ENCODE measurements at regions not wholly inside any gene's neighbourhood (a gene's known extent, or its start where the extent isn't known, plus 50 kb on each side); places are given as distances from the start of the nearest gene placed in this dataset.
"Not testable (repeated sequence)": the region's sequence is repeated elsewhere in the genome, so short reads cannot be mapped to it uniquely, and the experiment has no call there.

GRCh38 chr9:62864481-62865469 lies 1674.9 kb downstream of the SPATA31A7 start:
- not testable (repeated sequence) for H3K9me3 Mint-ChIP-seq (ENCODE audit: unreplicated experiment); H3K27ac Mint-ChIP-seq (ENCODE audit: unreplicated experiment)
- peak; percentile 81 for DNase-seq

GRCh38 chr9:62869061-62869460 lies 1679.2 kb downstream of the SPATA31A7 start:
- H3K27ac Mint-ChIP-seq (ENCODE audit: unreplicated experiment); H3K36me3 Mint-ChIP-seq (ENCODE audit: unreplicated experiment); H3K4me1 Mint-ChIP-seq (ENCODE audit: low read depth, unreplicated experiment); H3K4me3 Mint-ChIP-seq (ENCODE audit: unreplicated experiment); DNase-seq; H3K9me3 Mint-ChIP-seq (ENCODE audit: unreplicated experiment): not testable (repeated sequence)
- peaks cover 11% of the 10 kb centered on the region for H3K27me3 Mint-ChIP-seq (ENCODE audit: unreplicated experiment)

More at GRCh38 chr9:62864481-62865469, 1674.9 kb downstream of the SPATA31A7 start:
- Mint-ChIP-seq H3K27me3 (ENCODE audit: unreplicated experiment) (peaks cover 15% of the 10 kb centered on the region), H3K4me3 (ENCODE audit: unreplicated experiment) (peak overlapping the region; percentile 63)
- not testable (repeated sequence) for H3K4me1 Mint-ChIP-seq (ENCODE audit: low read depth, unreplicated experiment); H3K36me3 Mint-ChIP-seq (ENCODE audit: unreplicated experiment)

- H3K4me1 Mint-ChIP-seq (ENCODE audit: low read depth, unreplicated experiment); H3K36me3 Mint-ChIP-seq (ENCODE audit: unreplicated experiment); H3K9me3 Mint-ChIP-seq (ENCODE audit: unreplicated experiment); H3K27ac Mint-ChIP-seq (ENCODE audit: unreplicated experiment); H3K4me3 Mint-ChIP-seq (ENCODE audit: unreplicated experiment); DNase-seq: not testable (repeated sequence)
- H3K27me3 Mint-ChIP-seq (ENCODE audit: unreplicated experiment), result peaks cover 18% of the 10 kb centered on the region
Measured at GRCh38 chr9:62871765-62872164, 1681.9 kb downstream of the SPATA31A7 start.

GRCh38 chr9:62874213-62874612 lies 1684.4 kb downstream of the SPATA31A7 start:
- not testable (repeated sequence) for H3K36me3 Mint-ChIP-seq (ENCODE audit: unreplicated experiment); H3K4me3 Mint-ChIP-seq (ENCODE audit: unreplicated experiment); H3K9me3 Mint-ChIP-seq (ENCODE audit: unreplicated experiment); H3K4me1 Mint-ChIP-seq (ENCODE audit: low read depth, unreplicated experiment); DNase-seq; H3K27ac Mint-ChIP-seq (ENCODE audit: unreplicated experiment)
- peaks cover 20% of the 10 kb centered on the region for H3K27me3 Mint-ChIP-seq (ENCODE audit: unreplicated experiment)

- not testable (repeated sequence) for DNase-seq; H3K9me3 Mint-ChIP-seq (ENCODE audit: unreplicated experiment); H3K4me3 Mint-ChIP-seq (ENCODE audit: unreplicated experiment); H3K36me3 Mint-ChIP-seq (ENCODE audit: unreplicated experiment); H3K27ac Mint-ChIP-seq (ENCODE audit: unreplicated experiment); H3K4me1 Mint-ChIP-seq (ENCODE audit: low read depth, unreplicated experiment)
- H3K27me3 Mint-ChIP-seq (ENCODE audit: unreplicated experiment), result peaks cover 20% of the 10 kb centered on the region
Measured at GRCh38 chr9:62874745-62875599, 1685.1 kb downstream of the SPATA31A7 start.

- DNase-seq; H3K4me1 Mint-ChIP-seq (ENCODE audit: low read depth, unreplicated experiment); H3K4me3 Mint-ChIP-seq (ENCODE audit: unreplicated experiment); H3K27ac Mint-ChIP-seq (ENCODE audit: unreplicated experiment); H3K36me3 Mint-ChIP-seq (ENCODE audit: unreplicated experiment); H3K9me3 Mint-ChIP-seq (ENCODE audit: unreplicated experiment): not testable (repeated sequence)
- peaks cover 23% of the 10 kb centered on the region for H3K27me3 Mint-ChIP-seq (ENCODE audit: unreplicated experiment)
Measured at GRCh38 chr9:62877552-62877951, 1687.7 kb downstream of the SPATA31A7 start.

- not testable (repeated sequence) for H3K27ac Mint-ChIP-seq (ENCODE audit: unreplicated experiment); H3K9me3 Mint-ChIP-seq (ENCODE audit: unreplicated experiment); DNase-seq; H3K4me1 Mint-ChIP-seq (ENCODE audit: low read depth, unreplicated experiment); H3K4me3 Mint-ChIP-seq (ENCODE audit: unreplicated experiment); H3K36me3 Mint-ChIP-seq (ENCODE audit: unreplicated experiment)
- peaks cover 24% of the 10 kb centered on the region for H3K27me3 Mint-ChIP-seq (ENCODE audit: unreplicated experiment)
Measured at GRCh38 chr9:62877987-62878386, 1688.2 kb downstream of the SPATA31A7 start.

- peaks cover 17% of the 10 kb centered on the region for H3K27me3 Mint-ChIP-seq (ENCODE audit: unreplicated experiment)
- H3K27ac Mint-ChIP-seq (ENCODE audit: unreplicated experiment); H3K4me1 Mint-ChIP-seq (ENCODE audit: low read depth, unreplicated experiment); H3K4me3 Mint-ChIP-seq (ENCODE audit: unreplicated experiment); DNase-seq; H3K9me3 Mint-ChIP-seq (ENCODE audit: unreplicated experiment); H3K36me3 Mint-ChIP-seq (ENCODE audit: unreplicated experiment): not testable (repeated sequence)
Measured at GRCh38 chr9:62880453-62880852, 1690.6 kb downstream of the SPATA31A7 start.

GRCh38 chr9:62880971-62881370 lies 1691.1 kb downstream of the SPATA31A7 start:
- not testable (repeated sequence) for H3K4me3 Mint-ChIP-seq (ENCODE audit: unreplicated experiment); H3K9me3 Mint-ChIP-seq (ENCODE audit: unreplicated experiment); H3K4me1 Mint-ChIP-seq (ENCODE audit: low read depth, unreplicated experiment); H3K27ac Mint-ChIP-seq (ENCODE audit: unreplicated experiment); DNase-seq; H3K36me3 Mint-ChIP-seq (ENCODE audit: unreplicated experiment)
- H3K27me3 Mint-ChIP-seq (ENCODE audit: unreplicated experiment), result peaks cover 17% of the 10 kb centered on the region

- H3K27me3 Mint-ChIP-seq (ENCODE audit: unreplicated experiment), result peaks cover 17% of the 10 kb centered on the region
Measured at GRCh38 chr9:62881811-62882210, 1692.0 kb downstream of the SPATA31A7 start.

GRCh38 chr9:62882717-62883116 lies 1692.9 kb downstream of the SPATA31A7 start:
- not testable (repeated sequence) for H3K4me3 Mint-ChIP-seq (ENCODE audit: unreplicated experiment); DNase-seq; H3K27ac Mint-ChIP-seq (ENCODE audit: unreplicated experiment); H3K4me1 Mint-ChIP-seq (ENCODE audit: low read depth, unreplicated experiment); H3K36me3 Mint-ChIP-seq (ENCODE audit: unreplicated experiment); H3K9me3 Mint-ChIP-seq (ENCODE audit: unreplicated experiment)
- H3K27me3 Mint-ChIP-seq (ENCODE audit: unreplicated experiment), result peaks cover 17% of the 10 kb centered on the region

More at GRCh38 chr9:62881811-62882210, 1692.0 kb downstream of the SPATA31A7 start:
- not testable (repeated sequence) for H3K9me3 Mint-ChIP-seq (ENCODE audit: unreplicated experiment); H3K36me3 Mint-ChIP-seq (ENCODE audit: unreplicated experiment); H3K27ac Mint-ChIP-seq (ENCODE audit: unreplicated experiment); H3K4me3 Mint-ChIP-seq (ENCODE audit: unreplicated experiment); H3K4me1 Mint-ChIP-seq (ENCODE audit: low read depth, unreplicated experiment); DNase-seq

GRCh38 chr9:62896692-62897091 lies 1706.9 kb downstream of the SPATA31A7 start:
- not testable (repeated sequence) for H3K36me3 Mint-ChIP-seq (ENCODE audit: unreplicated experiment); H3K4me3 Mint-ChIP-seq (ENCODE audit: unreplicated experiment); DNase-seq

More at GRCh38 chr9:62896692-62897091, 1706.9 kb downstream of the SPATA31A7 start:
- H3K9me3 Mint-ChIP-seq (ENCODE audit: unreplicated experiment); H3K27me3 Mint-ChIP-seq (ENCODE audit: unreplicated experiment); H3K27ac Mint-ChIP-seq (ENCODE audit: unreplicated experiment); H3K4me1 Mint-ChIP-seq (ENCODE audit: low read depth, unreplicated experiment): not testable (repeated sequence)
